ENCODE measurements at regions not wholly inside any gene's neighbourhood (a gene's known extent, or its start where the extent isn't known, plus 50 kb on each side); places are given as distances from the start of the nearest gene placed in this dataset.

DNA sequence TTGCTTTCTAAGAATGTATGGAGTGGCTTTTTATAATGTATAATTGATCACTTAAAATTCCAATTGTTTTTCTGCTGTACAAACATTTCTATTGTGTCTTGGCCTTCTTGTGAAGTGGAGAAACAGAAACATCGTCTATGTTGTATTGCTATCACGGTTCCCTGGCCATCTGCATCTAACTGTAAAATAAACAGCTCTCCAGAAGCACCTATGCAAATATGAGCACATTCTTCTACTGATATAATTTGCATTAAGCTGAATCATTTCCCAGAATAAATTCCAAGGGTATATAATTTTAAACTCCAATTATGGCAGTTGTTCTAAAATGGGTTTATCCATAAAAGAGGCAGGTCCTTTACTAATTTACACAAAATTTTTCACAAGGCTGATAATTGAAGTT lies 261.6 kb upstream of the STS start:
- TF ChIP-seq CTCF (IDR thresholded peaks at IDR 0.05; ENCODE audit: low read depth, low read length) (no peak), POLR2A (IDR thresholded peaks at IDR 0.05; ENCODE audit: extremely low read depth, insufficient read length) (no peak), MYC (IDR thresholded peaks at IDR 0.05; ENCODE audit: low read depth, low read length) (no peak)
- TF ChIP-seq, protein P1, sequence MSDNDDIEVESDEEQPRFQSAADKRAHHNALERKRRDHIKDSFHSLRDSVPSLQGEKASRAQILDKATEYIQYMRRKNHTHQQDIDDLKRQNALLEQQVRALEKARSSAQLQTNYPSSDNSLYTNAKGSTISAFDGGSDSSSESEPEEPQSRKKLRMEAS (IDR thresholded peaks at IDR 0.05; ENCODE audit: low read depth, low read length) = no peak

Data from NB4 (cell line).